Transverse colon (tissue), 4 donors: ENCODE measurements at regions not wholly inside any gene's neighbourhood (a gene's known extent, or its start where the extent isn't known, plus 50 kb on each side); places are given as distances from the start of the nearest gene placed in this dataset.

Source experiments
- DNase-seq: peaks from one replicate; pipeline ENCODE4 v3.0.0-alpha.2; 2019
- H3K27ac ChIP-seq, 4 donors: fragments of 200-600 bp; sonication (generic); 2 replicates each; pipeline ENCODE4 v1.5.1; 2016 to 2018; ENCODE audit warnings: inconsistent platforms in 4 of 4
- H3K27me3 ChIP-seq: fragments of 200-600 bp; sonication (generic); 2 replicates; pipeline ENCODE4 v1.5.1; 2017; ENCODE audit warnings: inconsistent platforms
- H3K36me3 ChIP-seq, 4 donors: fragments of 200-600 bp; sonication (generic); 2 replicates each; pipeline ENCODE4 v1.5.1; 2017 to 2019; ENCODE audit warnings: inconsistent platforms in 4 of 4
- H3K4me1 ChIP-seq, 4 donors: fragments of 200-600 bp; sonication (generic); 2 replicates each; pipeline ENCODE4 v1.5.1; 2017 to 2020; ENCODE audit warnings: inconsistent platforms in 4 of 4
- H3K4me3 ChIP-seq, 4 donors: fragments of 200-600 bp; sonication (generic); 1 replicate in 1 of 4; 2 replicates in 3 of 4; pipeline versions ENCODE4 v1.5.1 to v1.6.1; 2017 to 2019; ENCODE audit warnings: inconsistent platforms in 4 of 4
- H3K9me3 ChIP-seq, 2 donors: fragments of 200-600 bp; sonication (generic); 2 replicates each; pipeline ENCODE4 v1.5.1; 2017 to 2019; ENCODE audit warnings: inconsistent platforms in 2 of 2
- EP300 ChIP-seq: sonication (generic); formaldehyde crosslinking; IDR thresholded peaks from one replicate; pipeline ENCODE4 v1.6.1; 2017; ENCODE audit warnings: antibody characterized with exemption, low read depth
- POLR2A ChIP-seq: fragments of 450-650 bp; IDR thresholded peaks from one replicate; pipeline ENCODE4 v1.6.1; 2016; ENCODE audit warnings: antibody characterized with exemption, mild to moderate bottlenecking, moderate library complexity
- POLR2AphosphoS5 ChIP-seq, 3 donors: sonication (generic); formaldehyde crosslinking; IDR thresholded peaks; one replicate each; pipeline ENCODE4 v1.6.1; 2016; ENCODE audit warnings: antibody characterized with exemption in 3 of 3
- WGBS, 2 donors: methylation state at CpG; one replicate each; pipeline ENCODE4 v1.1.5; 2018; ENCODE audit warnings: low coverage in 1 of 2; 5-methylcytosine and 5-hydroxymethylcytosine counted together
- in situ Hi-C, 4 donors: fragments of 200-750 bp; cut with MboI; loops; one replicate each; pipeline versions ENCODE4 v1.15.0 to v1.15.1; 2017; ENCODE audit warnings: low sequenced_read_pairs in 3 of 4, low pct_ligation_motif_present in 1 of 4, low pct_unique_long_range_greater_than_20kb in 1 of 4
- intact Hi-C: fragments of 100-400 bp; cut with DNase I; formaldehyde crosslinking; loops from one replicate; pipeline ENCODE4 v1.15.1; 2023; ENCODE audit warnings: low total_unique reads
- TF ChIP-seq, protein P1 (sequence below), 5 experiments: fragments of 200-600 bp in 3 of 5; fragments of 450-650 bp in 2 of 5; sonication (generic) in 3 of 5; IDR thresholded peaks; 1 replicate in 2 of 5; 2 replicates in 3 of 5; pipeline ENCODE4 v1.5.1; 2016 to 2017; ENCODE audit warnings: antibody characterized with exemption in 5 of 5, inconsistent platforms in 3 of 5, mild to moderate bottlenecking in 2 of 5, moderate library complexity in 1 of 5

DNA sequence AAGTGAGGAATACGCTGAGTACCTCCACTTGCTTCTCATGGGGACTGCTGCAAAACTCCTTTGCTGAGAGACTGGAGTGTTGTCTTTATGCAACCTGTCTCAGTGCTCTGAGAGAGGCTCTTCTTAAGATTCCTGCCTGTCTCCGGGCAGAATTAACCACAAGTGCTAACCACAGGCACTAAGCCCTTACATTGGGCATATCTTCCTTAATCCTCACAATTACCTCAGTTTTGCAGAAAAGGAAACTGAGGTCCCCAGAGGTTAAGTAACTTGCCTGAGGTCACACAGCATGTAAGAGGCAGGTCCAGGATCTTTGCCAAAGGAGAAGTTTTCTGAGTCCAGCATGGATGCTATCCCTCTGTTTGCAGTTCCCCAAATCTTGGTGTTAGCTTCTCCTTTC is 86.0 kb downstream of the GP2 start:
- Histone ChIP-seq H3K27ac (no peak overlapping the region), H3K4me1 (no peaks in the 10 kb centered on the region), H3K27me3 (peaks cover 5% of the 10 kb centered on the region), H3K36me3 (no peaks in the 10 kb centered on the region), H3K4me3 (no peak overlapping the region), H3K9me3 (no peaks in the 10 kb centered on the region)
- in situ Hi-C loops (no loop called here), intact Hi-C loops (no loop called here)
- TF ChIP-seq POLR2AphosphoS5 (IDR thresholded peaks at IDR 0.05), result no peak
- TF ChIP-seq POLR2A, result no peak
- no peak for TF ChIP-seq EP300
- TF ChIP-seq, protein P1, sequence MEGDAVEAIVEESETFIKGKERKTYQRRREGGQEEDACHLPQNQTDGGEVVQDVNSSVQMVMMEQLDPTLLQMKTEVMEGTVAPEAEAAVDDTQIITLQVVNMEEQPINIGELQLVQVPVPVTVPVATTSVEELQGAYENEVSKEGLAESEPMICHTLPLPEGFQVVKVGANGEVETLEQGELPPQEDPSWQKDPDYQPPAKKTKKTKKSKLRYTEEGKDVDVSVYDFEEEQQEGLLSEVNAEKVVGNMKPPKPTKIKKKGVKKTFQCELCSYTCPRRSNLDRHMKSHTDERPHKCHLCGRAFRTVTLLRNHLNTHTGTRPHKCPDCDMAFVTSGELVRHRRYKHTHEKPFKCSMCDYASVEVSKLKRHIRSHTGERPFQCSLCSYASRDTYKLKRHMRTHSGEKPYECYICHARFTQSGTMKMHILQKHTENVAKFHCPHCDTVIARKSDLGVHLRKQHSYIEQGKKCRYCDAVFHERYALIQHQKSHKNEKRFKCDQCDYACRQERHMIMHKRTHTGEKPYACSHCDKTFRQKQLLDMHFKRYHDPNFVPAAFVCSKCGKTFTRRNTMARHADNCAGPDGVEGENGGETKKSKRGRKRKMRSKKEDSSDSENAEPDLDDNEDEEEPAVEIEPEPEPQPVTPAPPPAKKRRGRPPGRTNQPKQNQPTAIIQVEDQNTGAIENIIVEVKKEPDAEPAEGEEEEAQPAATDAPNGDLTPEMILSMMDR (IDR thresholded peaks at IDR 0.05), result no peak
- WGBS, 2 donors, result 40 to 58% methylated on average over 1 to 2 of the region's 2 CpGs
- DNase-seq, result no peak

DNA sequence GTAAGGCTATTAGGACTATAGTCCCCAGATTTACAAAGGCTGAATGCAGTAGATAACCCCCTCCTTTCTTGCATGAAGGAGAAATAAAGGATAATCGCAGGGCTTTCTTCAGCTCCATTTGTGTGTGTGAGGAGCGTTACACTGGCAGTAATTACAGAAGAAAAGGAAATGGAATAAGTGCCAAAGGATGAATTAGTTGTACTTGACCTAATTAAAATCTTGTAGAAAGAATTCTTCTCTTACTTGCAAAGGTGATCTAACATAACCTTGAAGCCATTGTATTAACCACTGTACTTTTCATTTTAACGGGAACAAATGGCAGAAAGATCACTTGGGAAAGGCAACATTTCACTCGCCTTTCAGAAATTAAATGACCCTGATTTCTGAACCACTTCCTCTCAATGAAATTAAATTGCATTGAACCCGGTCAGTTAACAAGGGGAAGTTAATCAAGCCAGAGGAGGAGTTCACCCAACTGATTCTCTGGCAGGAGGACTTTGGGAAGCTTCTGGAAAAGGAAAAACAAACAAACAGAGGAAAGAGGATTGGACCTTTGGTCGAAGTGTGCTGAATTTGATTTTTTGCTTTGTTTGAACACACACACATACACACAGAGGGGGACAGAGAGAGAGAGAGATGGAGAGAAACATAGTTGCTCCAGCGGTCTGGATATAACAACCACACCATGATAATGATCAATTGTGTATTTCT is 90.6 kb downstream of the GP2 start:
- intact Hi-C loops (no loop called here), in situ Hi-C loops (no loop called here)
- H3K9me3 ChIP-seq, result no peaks in the 10 kb centered on the region
- TF ChIP-seq, protein P1 (IDR thresholded peaks at IDR 0.05), result no peak
- TF ChIP-seq POLR2A (no peak), EP300 (no peak), POLR2AphosphoS5 (IDR thresholded peaks at IDR 0.05) (no peak)
- no peak overlapping the region for H3K27ac ChIP-seq
- H3K4me3 ChIP-seq, result no peak overlapping the region
- no peak for DNase-seq
- H3K4me1 ChIP-seq, result no peaks in the 10 kb centered on the region
- no peaks in the 10 kb centered on the region for H3K36me3 ChIP-seq
- H3K27me3 ChIP-seq, result peaks cover 9% of the 10 kb centered on the region
- 55 to 59% methylated on average over 6 to 7 of the region's 7 CpGs for WGBS, 2 donors

DNA sequence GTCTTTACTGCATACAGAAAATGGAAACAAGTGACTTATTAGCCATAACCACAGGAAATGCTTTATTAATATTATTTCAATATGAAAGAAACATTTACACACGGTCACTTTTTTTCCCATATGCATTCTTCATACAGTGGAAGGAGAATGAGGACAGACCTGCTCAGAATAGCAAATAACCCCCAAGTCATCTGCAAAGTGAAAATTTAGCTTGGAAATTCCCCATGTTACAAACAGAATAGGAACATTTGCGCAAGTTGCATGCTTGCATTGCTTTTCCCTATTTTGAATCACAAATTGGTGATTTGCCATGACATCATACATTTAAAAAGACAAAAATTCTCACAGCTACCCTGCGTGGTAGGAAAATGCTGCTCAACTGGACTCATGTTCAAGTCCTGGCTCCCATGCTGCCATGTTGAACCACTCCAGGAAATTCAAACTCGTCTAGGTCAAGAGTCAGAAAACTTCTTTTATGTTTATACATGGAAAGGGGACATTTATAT is 102.0 kb downstream of the GP2 start:
- Histone ChIP-seq H3K27ac (no peak overlapping the region), H3K4me3 (no peak overlapping the region), H3K4me1 (no peaks in the 10 kb centered on the region), H3K36me3 (no peaks in the 10 kb centered on the region), H3K9me3 (no peaks in the 10 kb centered on the region), H3K27me3 (no peaks in the 10 kb centered on the region)
- intact Hi-C loops (no loop called here), in situ Hi-C loops (no loop called here)
- TF ChIP-seq POLR2A (no peak), POLR2AphosphoS5 (IDR thresholded peaks at IDR 0.05) (no peak), EP300 (no peak)
- TF ChIP-seq, protein P1 (IDR thresholded peaks at IDR 0.05), result no peak
- DNase-seq, result no peak
- 85 to 89% methylated on average over 3 to 4 of the region's 4 CpGs for WGBS, 2 donors

DNA sequence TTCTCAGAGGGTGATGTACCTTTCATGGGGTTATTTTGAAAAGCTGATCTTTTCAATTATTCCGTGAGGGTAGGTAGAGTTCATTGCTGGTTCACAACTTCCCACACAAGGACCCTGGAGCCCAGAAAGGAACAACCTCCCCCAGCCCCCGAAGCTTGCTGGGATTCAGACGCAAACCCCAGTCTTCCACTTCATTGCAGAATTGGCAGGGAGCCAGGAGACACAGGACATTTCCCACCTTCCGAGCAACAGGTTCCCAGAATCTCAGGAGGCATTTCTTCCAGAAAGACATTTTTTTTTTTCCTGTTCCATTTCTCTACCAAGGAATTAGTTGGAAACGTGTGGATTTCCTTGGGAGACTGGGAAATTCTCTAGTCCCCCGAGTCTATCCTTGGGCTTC is 106.1 kb downstream of the GP2 start:
- 58 to 72% methylated on average over 4 to 6 of the region's 6 CpGs for WGBS, 2 donors
- Histone ChIP-seq H3K27ac (no peak overlapping the region), H3K4me3 (no peak overlapping the region), H3K4me1 (no peaks in the 10 kb centered on the region), H3K36me3 (no peaks in the 10 kb centered on the region), H3K27me3 (no peaks in the 10 kb centered on the region), H3K9me3 (no peaks in the 10 kb centered on the region)
- in situ Hi-C loops, result loop anchor here in 1 of 4 donors (25.0 kb wide), 1 partner anchor 134 kb away; no protein-coding TSS in a partner anchor
- intact Hi-C loops, result no loop called here
- DNase-seq, result no peak
- no peak for TF ChIP-seq EP300
- TF ChIP-seq, protein P1 (IDR thresholded peaks at IDR 0.05), result no peak
